Tibial nerve (tissue), 3 donors: ENCODE measurements at regions not wholly inside any gene's neighbourhood (a gene's known extent, or its start where the extent isn't known, plus 50 kb on each side); places are given as distances from the start of the nearest gene placed in this dataset.

ENCODE experiments used
- POLR2A ChIP-seq, 2 donors: fragments of 450-650 bp; IDR thresholded peaks; one replicate each; pipeline ENCODE4 v1.6.1; 2017; ENCODE audit warnings: antibody characterized with exemption in 2 of 2, mild to moderate bottlenecking in 2 of 2, moderate library complexity in 2 of 2
- TF ChIP-seq, protein P1 (sequence below), 5 experiments: fragments of 200-600 bp in 3 of 5; fragments of 450-650 bp in 2 of 5; sonication (generic) in 3 of 5; IDR thresholded peaks; one replicate each; pipeline ENCODE4 v1.5.1; 2016 to 2019; ENCODE audit warnings: antibody characterized with exemption in 5 of 5, mild to moderate bottlenecking in 3 of 5, moderate library complexity in 2 of 5

DNA sequence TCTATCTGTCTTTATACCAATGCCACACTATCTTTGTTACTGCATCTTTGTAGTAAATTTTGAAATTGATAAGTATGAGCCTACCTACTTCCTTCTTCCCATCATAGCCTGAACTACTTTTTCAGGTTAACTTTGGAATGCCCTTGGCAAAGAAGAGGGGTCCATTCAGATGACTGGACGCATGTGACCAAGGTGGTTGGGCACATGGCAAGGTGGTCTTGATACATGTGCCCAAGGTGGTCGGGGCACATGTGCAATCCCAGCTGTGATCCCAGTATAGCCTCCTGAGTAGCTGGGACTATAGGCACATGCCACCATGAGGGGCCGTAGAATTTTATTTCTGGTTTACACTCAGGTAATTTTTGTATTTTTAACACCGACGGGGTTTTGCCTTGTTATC is 330.2 kb downstream of the GABRB3 start:
- no peak for TF ChIP-seq POLR2A (IDR thresholded peaks at IDR 0.05)
- TF ChIP-seq, protein P1, sequence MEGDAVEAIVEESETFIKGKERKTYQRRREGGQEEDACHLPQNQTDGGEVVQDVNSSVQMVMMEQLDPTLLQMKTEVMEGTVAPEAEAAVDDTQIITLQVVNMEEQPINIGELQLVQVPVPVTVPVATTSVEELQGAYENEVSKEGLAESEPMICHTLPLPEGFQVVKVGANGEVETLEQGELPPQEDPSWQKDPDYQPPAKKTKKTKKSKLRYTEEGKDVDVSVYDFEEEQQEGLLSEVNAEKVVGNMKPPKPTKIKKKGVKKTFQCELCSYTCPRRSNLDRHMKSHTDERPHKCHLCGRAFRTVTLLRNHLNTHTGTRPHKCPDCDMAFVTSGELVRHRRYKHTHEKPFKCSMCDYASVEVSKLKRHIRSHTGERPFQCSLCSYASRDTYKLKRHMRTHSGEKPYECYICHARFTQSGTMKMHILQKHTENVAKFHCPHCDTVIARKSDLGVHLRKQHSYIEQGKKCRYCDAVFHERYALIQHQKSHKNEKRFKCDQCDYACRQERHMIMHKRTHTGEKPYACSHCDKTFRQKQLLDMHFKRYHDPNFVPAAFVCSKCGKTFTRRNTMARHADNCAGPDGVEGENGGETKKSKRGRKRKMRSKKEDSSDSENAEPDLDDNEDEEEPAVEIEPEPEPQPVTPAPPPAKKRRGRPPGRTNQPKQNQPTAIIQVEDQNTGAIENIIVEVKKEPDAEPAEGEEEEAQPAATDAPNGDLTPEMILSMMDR (IDR thresholded peaks at IDR 0.05) = no peak
